HepG2 (cell line): ENCODE measurements at regions not wholly inside any gene's neighbourhood (a gene's known extent, or its start where the extent isn't known, plus 50 kb on each side); places are given as distances from the start of the nearest gene placed in this dataset.

Source experiments
- ASH2L ChIP-seq: fragments of 300-600, 200-600 bp; sonication (generic); IDR thresholded peaks from 2 replicates; pipeline ENCODE4 v1.7.0; 2017; ENCODE audit warnings: low read depth, mild to moderate bottlenecking, moderate library complexity, mixed read lengths, low read length; ENCODE audit not compliant: insufficient read length
- CBX2 ChIP-seq, 2 experiments: fragments of 200-600 bp in 1 of 2; sonication (generic); formaldehyde crosslinking in 1 of 2; IDR thresholded peaks; 2 replicates each; pipeline versions ENCODE4 v1.7.0 to v1.8.1; 2018 to 2022; ENCODE audit warnings: low read depth in 2 of 2, low read length in 1 of 2, mild to moderate bottlenecking in 1 of 2, missing genetic modification reagents in 1 of 2
- CHD4 ChIP-seq: fragments of 200-600 bp; sonication (generic); IDR thresholded peaks from 2 replicates; pipeline ENCODE4 v1.7.0; 2017; ENCODE audit warnings: mild to moderate bottlenecking, low read length, borderline replicate concordance
- CTCF ChIP-seq: sonication (generic); formaldehyde crosslinking; IDR thresholded peaks from 2 replicates; pipeline ENCODE4 v1.5.0; 2020; ENCODE audit warnings: mild to moderate bottlenecking, missing genetic modification reagents, moderate library complexity
- HDAC1 ChIP-seq: sonication (generic); formaldehyde crosslinking; IDR thresholded peaks from 2 replicates; pipeline ENCODE4 v1.5.1; 2020; ENCODE audit warnings: mild to moderate bottlenecking, missing genetic modification reagents
- HMGXB4 ChIP-seq, 2 experiments: sonication (generic) in 1 of 2; formaldehyde crosslinking in 1 of 2; IDR thresholded peaks; 2 replicates each; pipeline versions ENCODE4 v1.4.0 to v1.6.1; 2018 to 2020; ENCODE audit warnings: missing genetic modification reagents in 2 of 2, borderline replicate concordance in 1 of 2, low read depth in 1 of 2, mild to moderate bottlenecking in 1 of 2, missing biosample characterization in 1 of 2
- TAF1 ChIP-seq: sonication (generic); formaldehyde crosslinking; IDR thresholded peaks from 2 replicates; pipeline ENCODE4 v1.4.0; 2020; ENCODE audit warnings: missing genetic modification reagents
- ZBTB21 ChIP-seq: sonication (generic); formaldehyde crosslinking; IDR thresholded peaks from 2 replicates; pipeline ENCODE4 v1.4.0; 2020; ENCODE audit warnings: missing genetic modification reagents
- ZNF510 ChIP-seq: sonication (generic); formaldehyde crosslinking; IDR thresholded peaks from 2 replicates; pipeline ENCODE4 v1.4.0; 2020; ENCODE audit warnings: low read depth, mild to moderate bottlenecking, missing genetic modification reagents
- ZNF512 ChIP-seq: sonication (generic); formaldehyde crosslinking; IDR thresholded peaks from 2 replicates; pipeline ENCODE4 v1.4.0; 2020; ENCODE audit warnings: mild to moderate bottlenecking, missing genetic modification reagents

- TF ChIP-seq ZNF510 (CRISPR knock-in tag): no peak
- no peak for TF ChIP-seq CTCF (CRISPR knock-in tag)
- TF ChIP-seq TAF1 (CRISPR knock-in tag): no peak
- no peak for TF ChIP-seq HMGXB4 (CRISPR knock-in tag; IDR thresholded peaks at IDR 0.05; ENCODE audit: borderline replicate concordance in 1 of 2, low read depth in 1 of 2)
- TF ChIP-seq ZBTB21 (CRISPR knock-in tag): no peak
- no peak for TF ChIP-seq ZNF512 (CRISPR knock-in tag)
- TF ChIP-seq CHD4: no peak
- no peak for TF ChIP-seq CBX2 (IDR thresholded peaks at IDR 0.05; ENCODE audit: low read depth, low read length)
- TF ChIP-seq CBX2 (CRISPR knock-in tag; IDR thresholded peaks at IDR 0.05; ENCODE audit: low read depth): no peak
- TF ChIP-seq ASH2L: no peak
- TF ChIP-seq HDAC1: no peak
Measured at GRCh38 chr13:88896466-88896865, 1225.3 kb downstream of the SLITRK5 start.
